Uterus (tissue), 3 donors: ENCODE measurements at regions not wholly inside any gene's neighbourhood (a gene's known extent, or its start where the extent isn't known, plus 50 kb on each side); places are given as distances from the start of the nearest gene placed in this dataset.
"Not testable (repeated sequence)": the region's sequence is repeated elsewhere in the genome, so short reads cannot be mapped to it uniquely, and the experiment has no call there.

Source experiments
- DNase-seq, 2 donors: peaks; one replicate each; pipeline ENCODE4 v3.0.0-alpha.2; 2019 to 2020
- H3K27ac ChIP-seq, 2 donors: fragments of 200-600 bp; sonication (generic); 1 replicate in 1 of 2; 2 replicates in 1 of 2; pipeline ENCODE4 v1.5.1; 2016 to 2018
- H3K27me3 ChIP-seq, 2 donors: fragments of 200-600 bp; sonication (generic); one replicate each; pipeline ENCODE4 v1.5.1; 2018 to 2019; ENCODE audit warnings: control low read depth in 1 of 2
- H3K36me3 ChIP-seq, 2 donors: fragments of 200-600 bp; sonication (generic); one replicate each; pipeline ENCODE4 v1.5.1; 2019; ENCODE audit warnings: control low read depth in 1 of 2
- H3K4me1 ChIP-seq, 2 donors: fragments of 200-600 bp; sonication (generic); one replicate each; pipeline ENCODE4 v1.5.1; 2018 to 2019; ENCODE audit warnings: control low read depth in 1 of 2
- H3K4me3 ChIP-seq, 2 donors: fragments of 200-600 bp; sonication (generic); 1 replicate in 1 of 2; 2 replicates in 1 of 2; pipeline ENCODE4 v1.5.1; 2018 to 2019; ENCODE audit warnings: mild to moderate bottlenecking in 1 of 2
- H3K9me3 ChIP-seq, 2 donors: fragments of 200-600 bp; sonication (generic); one replicate each; pipeline ENCODE4 v1.5.1; 2019; ENCODE audit warnings: control low read depth in 1 of 2
- CTCF ChIP-seq, 4 experiments: fragments of 200-600 bp in 2 of 4; fragments of 450-650 bp in 2 of 4; sonication (generic) in 2 of 4; IDR thresholded peaks; one replicate each; pipeline ENCODE4 v1.5.1; 2016 to 2019; ENCODE audit warnings: antibody characterized with exemption in 4 of 4, mild to moderate bottlenecking in 2 of 4, moderate library complexity in 1 of 4
- POLR2A ChIP-seq, 2 donors: fragments of 450-650 bp; IDR thresholded peaks; one replicate each; pipeline ENCODE4 v1.6.1; 2016; ENCODE audit warnings: antibody characterized with exemption in 2 of 2, mild to moderate bottlenecking in 1 of 2, moderate library complexity in 1 of 2
- intact Hi-C: fragments of 100-400 bp; cut with DNase I; formaldehyde crosslinking; loops from one replicate; pipeline ENCODE4 v1.15.1; 2023; ENCODE audit warnings: low total_unique reads
- donor health status: DM: yes; HTN: yes; CAD: no.

DNA sequence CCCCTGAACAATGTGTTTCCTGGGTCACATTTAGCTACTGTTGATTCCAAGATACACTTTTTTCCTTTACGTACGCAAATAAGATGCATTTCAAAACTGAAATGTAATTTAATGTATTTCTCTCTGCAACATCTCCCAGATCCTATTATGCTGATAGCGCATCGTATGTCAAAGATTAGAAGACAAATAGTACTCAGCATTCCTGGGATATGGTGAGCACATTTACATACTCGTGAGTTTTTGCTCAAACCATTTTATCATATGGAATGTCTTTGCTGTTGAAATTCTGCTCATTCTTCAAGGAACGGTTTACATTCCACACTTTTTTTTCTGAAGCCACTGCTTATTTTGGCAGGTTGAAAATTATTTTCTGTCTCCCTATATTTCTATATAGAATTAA is 221.4 kb downstream of the OXSM start:
- H3K36me3 ChIP-seq, result no peaks in the 10 kb centered on the region
- no peaks in the 10 kb centered on the region for H3K4me1 ChIP-seq
- TF ChIP-seq POLR2A (IDR thresholded peaks at IDR 0.05), result no peak
- TF ChIP-seq CTCF (IDR thresholded peaks at IDR 0.05), result no peak
- H3K4me3 ChIP-seq, result no peak overlapping the region
- no peaks in the 10 kb centered on the region for H3K9me3 ChIP-seq
- intact Hi-C loops, result no loop called here
- H3K27ac ChIP-seq, result no peak overlapping the region
- DNase-seq, result no peak
- H3K27me3 ChIP-seq, result no peaks in the 10 kb centered on the region

- H3K27me3 ChIP-seq, result no peaks in the 10 kb centered on the region
- intact Hi-C loops, result no loop called here
- no peaks in the 10 kb centered on the region for H3K9me3 ChIP-seq
- H3K36me3 ChIP-seq, result no peaks in the 10 kb centered on the region
- no peak overlapping the region for H3K4me3 ChIP-seq
- no peak for TF ChIP-seq POLR2A (IDR thresholded peaks at IDR 0.05)
- TF ChIP-seq CTCF (IDR thresholded peaks at IDR 0.05), result no peak
- no peaks in the 10 kb centered on the region for H3K4me1 ChIP-seq
- H3K27ac ChIP-seq, result no peak overlapping the region
- DNase-seq, result no peak
These were observed 222.4 kb downstream of the OXSM start for GRCh38 chr3:26012241-26012745.

DNA sequence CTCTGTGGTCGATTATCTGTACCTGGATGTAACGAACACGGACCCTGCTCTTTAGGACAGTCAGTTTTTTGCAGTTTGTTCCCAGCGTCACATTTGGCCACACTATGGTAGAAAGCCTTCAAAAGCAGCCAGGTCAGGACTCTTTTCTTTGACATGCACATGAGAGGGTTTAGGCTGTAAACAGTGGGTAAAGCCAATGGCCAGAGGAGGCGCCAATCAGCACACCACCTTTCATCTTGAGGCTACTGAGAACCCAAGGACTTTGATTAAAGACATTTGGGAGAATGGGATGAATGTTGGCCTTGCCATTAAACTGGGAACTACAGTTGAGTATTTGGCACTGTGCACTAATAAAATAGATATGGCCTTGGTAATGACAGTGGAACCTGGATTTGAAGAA is 225.9 kb downstream of the OXSM start:
- TF ChIP-seq CTCF (IDR thresholded peaks at IDR 0.05) (no peak), POLR2A (IDR thresholded peaks at IDR 0.05) (no peak)
- Histone ChIP-seq H3K4me1 (no peaks in the 10 kb centered on the region), H3K9me3 (no peaks in the 10 kb centered on the region), H3K27ac (no peak overlapping the region), H3K4me3 (no peak overlapping the region), H3K36me3 (no peaks in the 10 kb centered on the region), H3K27me3 (no peaks in the 10 kb centered on the region)
- intact Hi-C loops, result no loop called here
- DNase-seq, result no peak

GRCh38 chr3:26018889-26019288 is 229.0 kb downstream of the OXSM start:
- intact Hi-C loops, result no loop called here
- no peak overlapping the region for H3K4me3 ChIP-seq
- H3K27me3 ChIP-seq, result no peaks in the 10 kb centered on the region
- DNase-seq, result no peak
- H3K9me3 ChIP-seq, result no peaks in the 10 kb centered on the region
- no peaks in the 10 kb centered on the region for H3K4me1 ChIP-seq
- TF ChIP-seq POLR2A (IDR thresholded peaks at IDR 0.05) (no peak), CTCF (IDR thresholded peaks at IDR 0.05) (no peak)
- no peak overlapping the region for H3K27ac ChIP-seq
- no peaks in the 10 kb centered on the region for H3K36me3 ChIP-seq

GRCh38 chr3:26024206-26024605 is 234.3 kb downstream of the OXSM start:
- H3K9me3 ChIP-seq, H3K36me3 ChIP-seq, intact Hi-C loops, DNase-seq, H3K27me3 ChIP-seq, H3K4me1 ChIP-seq, H3K27ac ChIP-seq, H3K4me3 ChIP-seq: not testable (repeated sequence)

DNA sequence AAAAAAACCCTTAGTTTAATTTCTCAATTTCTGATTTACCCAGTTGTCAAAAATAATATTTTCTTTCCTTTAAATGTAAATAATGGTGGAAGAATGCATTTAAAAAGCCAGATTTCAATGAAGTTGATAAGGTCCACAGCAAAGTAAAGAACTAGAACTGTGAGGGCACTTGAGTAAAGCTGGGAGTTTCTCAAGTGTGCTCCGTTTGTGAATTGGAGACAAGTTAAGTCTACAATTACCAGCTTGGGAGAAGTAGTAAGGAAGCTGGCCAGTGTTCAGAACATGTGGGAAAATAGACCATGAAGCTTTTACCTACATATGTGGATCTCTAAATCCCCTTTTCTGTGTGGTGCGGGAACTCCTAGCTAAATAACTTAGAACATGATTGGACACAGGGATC is 239.4 kb downstream of the OXSM start:
- Histone ChIP-seq H3K4me3 (no peak overlapping the region), H3K36me3 (no peaks in the 10 kb centered on the region), H3K27me3 (no peaks in the 10 kb centered on the region), H3K27ac (no peak overlapping the region), H3K4me1 (no peaks in the 10 kb centered on the region), H3K9me3 (peaks cover 0 to 5% of the 10 kb centered on the region in 2 donors)
- intact Hi-C loops, result no loop called here
- no peak for TF ChIP-seq CTCF (IDR thresholded peaks at IDR 0.05)
- TF ChIP-seq POLR2A (IDR thresholded peaks at IDR 0.05), result no peak
- no peak for DNase-seq

- H3K4me1 ChIP-seq, H3K27ac ChIP-seq, intact Hi-C loops, H3K4me3 ChIP-seq, H3K27me3 ChIP-seq, H3K9me3 ChIP-seq, H3K36me3 ChIP-seq, DNase-seq: not testable (repeated sequence)
These were observed 252.2 kb downstream of the OXSM start for GRCh38 chr3:26042126-26042525.
